Fibroblast of peridontal ligament (primary cell): ENCODE measurements at regions not wholly inside any gene's neighbourhood (a gene's known extent, or its start where the extent isn't known, plus 50 kb on each side); places are given as distances from the start of the nearest gene placed in this dataset.
"Not testable (repeated sequence)": the region's sequence is repeated elsewhere in the genome, so short reads cannot be mapped to it uniquely, and the experiment has no call there.

ENCODE experiments used
- DNase-seq: peaks from one replicate; pipeline ENCODE4 v3.0.0-alpha.2; 2010; ENCODE audit errors: extremely low read depth

GRCh38 chr1:185473186-185473585, 156.1 kb upstream of the IVNS1ABP start:
- DNase-seq, result no peak

GRCh38 chr1:185468626-185469025, 151.6 kb upstream of the IVNS1ABP start:
- DNase-seq, result no peak

- DNase-seq, result no peak
These were observed 150.1 kb upstream of the IVNS1ABP start for GRCh38 chr1:185467122-185467521.

- no peak for DNase-seq
These were observed 147.7 kb upstream of the IVNS1ABP start for GRCh38 chr1:185464777-185465176.

GRCh38 chr1:185463433-185463832, 146.4 kb upstream of the IVNS1ABP start:
- no peak for DNase-seq

GRCh38 chr1:185463011-185463410, 146.0 kb upstream of the IVNS1ABP start:
- DNase-seq, result no peak

GRCh38 chr1:185460723-185461122, 143.7 kb upstream of the IVNS1ABP start:
- not testable (repeated sequence) for DNase-seq

GRCh38 chr1:185459141-185459540, 142.1 kb upstream of the IVNS1ABP start:
- no peak for DNase-seq

- DNase-seq, result no peak
These were observed 141.6 kb upstream of the IVNS1ABP start for GRCh38 chr1:185458670-185459069.

GRCh38 chr1:185453496-185454192, 136.6 kb upstream of the IVNS1ABP start:
- peak; percentile 85 for DNase-seq

GRCh38 chr1:185450917-185451316, 133.9 kb upstream of the IVNS1ABP start:
- no peak for DNase-seq

- DNase-seq, result no peak
These were observed 133.2 kb upstream of the IVNS1ABP start for GRCh38 chr1:185450060-185450788.

GRCh38 chr1:185449378-185450059, 132.5 kb upstream of the IVNS1ABP start:
- no peak for DNase-seq

GRCh38 chr1:185448591-185449186, 131.6 kb upstream of the IVNS1ABP start:
- DNase-seq, result peak; percentile 17

- DNase-seq, result no peak
These were observed 129.1 kb upstream of the IVNS1ABP start for GRCh38 chr1:185446131-185446530.

- no peak for DNase-seq
These were observed 128.6 kb upstream of the IVNS1ABP start for GRCh38 chr1:185445594-185445993.

GRCh38 chr1:185444676-185445075, 127.6 kb upstream of the IVNS1ABP start:
- DNase-seq, result no peak

GRCh38 chr1:185442050-185442449, 125.0 kb upstream of the IVNS1ABP start:
- peak; percentile 21 for DNase-seq

GRCh38 chr1:185441605-185442004, 124.6 kb upstream of the IVNS1ABP start:
- peak; percentile 43 for DNase-seq

GRCh38 chr1:185440877-185441276, 123.8 kb upstream of the IVNS1ABP start:
- peak; percentile 25 for DNase-seq

GRCh38 chr1:185439727-185440415, 122.8 kb upstream of the IVNS1ABP start:
- DNase-seq, result peak; percentile 73

GRCh38 chr1:185438936-185439335, 121.9 kb upstream of the IVNS1ABP start:
- peak; percentile 28 for DNase-seq
